Kidney (tissue), 13 donors: ENCODE measurements at regions not wholly inside any gene's neighbourhood (a gene's known extent, or its start where the extent isn't known, plus 50 kb on each side); places are given as distances from the start of the nearest gene placed in this dataset.

Source experiments
- DNase-seq, 5 donors: peaks; one replicate each; pipeline ENCODE4 v3.0.0-alpha.2; 2013 to 2020
- FAIRE-seq: peaks from 2 replicates; lab custom pipeline; 2012; peaks lifted over from hg19 to GRCh38; lab: Jason Lieb, UNC
- H3K27ac ChIP-seq, 2 donors: one replicate each; pipeline ENCODE4 v1.7.0; 2013; ENCODE audit warnings: low read depth in 2 of 2, low read length in 2 of 2, inconsistent platforms in 1 of 2
- H3K27me3 ChIP-seq: one replicate; pipeline ENCODE4 v1.7.1; 2013; ENCODE audit warnings: low read length, inconsistent platforms; ENCODE audit not compliant: control insufficient read depth, insufficient read depth
- H3K36me3 ChIP-seq, 3 donors: one replicate each; pipeline versions ENCODE4 v1.7.0 to v1.7.1; 2013; ENCODE audit warnings: low read length in 3 of 3, control low read depth in 1 of 3, inconsistent platforms in 1 of 3; ENCODE audit not compliant: insufficient read depth in 3 of 3, control insufficient read depth in 2 of 3
- H3K4me1 ChIP-seq, 3 donors: one replicate each; pipeline versions ENCODE4 v1.7.0 to v1.7.1; 2013; ENCODE audit warnings: low read length in 3 of 3, inconsistent platforms in 1 of 3, low read depth in 1 of 3; ENCODE audit not compliant: control insufficient read depth in 2 of 3, insufficient read depth in 2 of 3
- H3K4me3 ChIP-seq, 3 donors: one replicate each; pipeline versions ENCODE4 v1.7.0 to v1.8.1; 2013; ENCODE audit warnings: low read length in 3 of 3, control low read depth in 1 of 3, inconsistent platforms in 1 of 3
- H3K9ac ChIP-seq, 3 donors: one replicate each; pipeline versions ENCODE4 v1.7.0 to v1.7.1; 2013; ENCODE audit warnings: low read length in 3 of 3, control low read depth in 1 of 3, inconsistent platforms in 1 of 3
- H3K9me3 ChIP-seq, 3 donors: one replicate each; pipeline versions ENCODE4 v1.7.0 to v1.7.1; 2013; ENCODE audit warnings: low read length in 3 of 3, control low read depth in 1 of 3, inconsistent platforms in 1 of 3; ENCODE audit not compliant: control insufficient read depth in 2 of 3, insufficient read depth in 1 of 3
- CTCF ChIP-seq: IDR thresholded peaks from 3 replicates; pipeline ENCODE4 v1.5.1; 2012; ENCODE audit warnings: mild to moderate bottlenecking, moderate library complexity, borderline replicate concordance; ENCODE audit not compliant: insufficient read depth; ENCODE audit errors: extremely low read depth
- intact Hi-C: fragments of 100-400 bp; cut with DNase I; formaldehyde crosslinking; loops from one replicate; pipeline ENCODE4 v1.11.1; 2022
- donor health status: control.
- donor health status: control.
- donor health status: control.
- donor health status: control.
- donor health status: control.
- donor health status: DM: yes; HTN: yes; CAD: no.
- donor health status: Normal renal cell carcinoma (clear cell type).

GRCh38 chr1:73654714-73655113, 543.3 kb downstream of the LRRIQ3 start:
- Histone ChIP-seq H3K9me3 (no peaks in the 10 kb centered on the region), H3K27me3 (no peaks in the 10 kb centered on the region), H3K9ac (no peak overlapping the region), H3K27ac (no peak overlapping the region), H3K36me3 (no peaks in the 10 kb centered on the region), H3K4me1 (no peaks in the 10 kb centered on the region), H3K4me3 (no peak overlapping the region)
- DNase-seq (no peak), FAIRE-seq (no peak)
- intact Hi-C loops = no loop called here
- no peak for TF ChIP-seq CTCF

- no peak for FAIRE-seq
- no peak for TF ChIP-seq CTCF
- Histone ChIP-seq H3K36me3 (no peaks in the 10 kb centered on the region), H3K9me3 (no peaks in the 10 kb centered on the region), H3K4me3 (no peak overlapping the region), H3K4me1 (no peaks in the 10 kb centered on the region), H3K9ac (no peak overlapping the region), H3K27ac (no peak overlapping the region), H3K27me3 (no peaks in the 10 kb centered on the region)
- intact Hi-C loops = no loop called here
- DNase-seq = no peak
Measured at GRCh38 chr1:73644198-73644597, 553.8 kb downstream of the LRRIQ3 start.

GRCh38 chr1:73639494-73639893, 558.5 kb downstream of the LRRIQ3 start:
- no peak for TF ChIP-seq CTCF

GRCh38 chr1:73637264-73637663, 560.7 kb downstream of the LRRIQ3 start:
- Histone ChIP-seq H3K9me3 (no peaks in the 10 kb centered on the region), H3K4me1 (no peaks in the 10 kb centered on the region), H3K4me3 (no peak overlapping the region), H3K9ac (no peak overlapping the region), H3K36me3 (no peaks in the 10 kb centered on the region), H3K27ac (no peak overlapping the region), H3K27me3 (no peaks in the 10 kb centered on the region)
- DNase-seq (no peak), FAIRE-seq (no peak)
- no peak for TF ChIP-seq CTCF
- intact Hi-C loops = no loop called here

More at GRCh38 chr1:73639494-73639893, 558.5 kb downstream of the LRRIQ3 start:
- H3K36me3 ChIP-seq = no peaks in the 10 kb centered on the region
- intact Hi-C loops = no loop called here
- no peak overlapping the region for H3K4me3 ChIP-seq
- no peaks in the 10 kb centered on the region for H3K4me1 ChIP-seq
- FAIRE-seq (no peak), DNase-seq (no peak)
- no peaks in the 10 kb centered on the region for H3K27me3 ChIP-seq
- H3K9me3 ChIP-seq = no peaks in the 10 kb centered on the region
- no peak overlapping the region for H3K27ac ChIP-seq
- no peak overlapping the region for H3K9ac ChIP-seq
